HG03460 (cell line): ENCODE measurements at regions not wholly inside any gene's neighbourhood (a gene's known extent, or its start where the extent isn't known, plus 50 kb on each side); places are given as distances from the start of the nearest gene placed in this dataset.

Source experiments
- ATAC-seq: cut with Tn5 transposase; IDR thresholded peaks from one replicate; pipeline ENCODE4 v1.9.1; 2021; ENCODE audit not compliant: unreplicated experiment

DNA sequence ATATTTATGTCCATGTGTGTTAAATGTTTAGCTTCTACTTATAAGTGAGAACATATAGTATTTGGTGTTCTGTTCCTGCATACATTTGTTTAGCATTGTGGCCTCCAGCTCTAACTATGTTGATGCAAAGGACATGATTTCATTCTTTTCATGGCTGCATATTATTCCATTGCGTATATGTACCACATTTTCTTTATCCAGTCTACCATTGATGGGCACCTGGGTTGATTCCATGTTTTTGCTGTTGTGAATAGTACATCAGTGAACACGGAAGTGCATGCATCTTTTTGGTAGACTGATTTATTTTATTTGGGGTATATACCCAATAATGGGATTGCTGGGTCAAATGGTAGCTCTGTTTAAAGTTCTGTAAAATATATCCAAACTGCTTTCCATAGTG lies 359.0 kb downstream of the SLCO4C1 start:
- no peak for ATAC-seq

DNA sequence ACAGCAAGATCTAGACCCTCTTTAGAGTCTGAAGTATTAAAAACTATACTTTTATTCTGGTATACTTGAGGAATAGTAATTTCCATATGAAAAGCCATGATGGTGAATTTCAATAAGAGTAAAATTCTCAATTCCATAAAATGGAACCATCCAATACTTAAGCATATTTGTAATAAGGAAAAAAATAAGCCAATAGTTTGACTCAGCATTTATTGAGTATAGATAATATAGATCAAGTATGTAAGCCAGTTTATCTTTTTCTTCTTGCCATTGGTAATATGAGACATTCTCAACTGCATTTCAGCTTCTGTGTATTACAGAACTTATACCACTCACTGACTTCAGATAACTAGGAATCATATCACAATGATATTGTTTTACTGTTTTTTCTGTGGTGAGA lies 361.0 kb downstream of the SLCO4C1 start:
- ATAC-seq, result no peak

DNA sequence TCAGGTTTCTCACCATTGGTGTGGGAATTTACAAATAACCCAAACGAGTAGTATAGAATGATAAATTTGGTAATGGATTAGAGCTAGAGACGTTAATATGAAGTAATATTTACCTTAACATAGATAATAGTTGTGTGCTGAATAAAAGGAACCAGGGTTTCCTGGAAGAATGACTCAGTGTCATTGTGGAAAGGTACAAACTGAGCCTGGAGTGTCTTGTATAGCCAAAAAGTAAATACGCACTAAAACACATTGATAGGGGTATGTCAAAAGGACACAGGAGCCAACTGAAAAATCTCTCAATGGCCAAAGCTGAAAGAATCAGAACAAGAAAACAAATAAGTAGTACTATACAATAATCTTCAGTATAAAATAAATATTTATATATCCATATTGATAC lies 363.5 kb downstream of the SLCO4C1 start:
- ATAC-seq, result no peak

DNA sequence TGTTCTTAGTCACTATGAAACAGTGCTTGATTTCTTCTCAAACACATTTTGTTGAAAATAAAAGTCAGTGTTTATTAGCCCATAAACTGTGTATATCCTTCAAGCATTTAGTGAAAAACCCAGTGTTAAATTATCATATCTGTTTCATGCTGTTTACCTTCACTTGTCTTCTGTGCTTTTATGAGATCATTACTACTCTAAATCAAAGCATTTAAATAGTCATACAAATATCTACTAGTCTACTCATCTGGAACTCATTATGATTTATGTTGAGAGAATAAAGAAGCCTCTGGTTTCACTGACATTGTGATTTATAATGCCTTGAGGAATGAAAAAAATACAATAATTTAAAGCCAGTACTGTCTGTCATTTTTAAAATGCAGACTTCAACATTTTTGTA lies 366.5 kb downstream of the SLCO4C1 start:
- no peak for ATAC-seq

DNA sequence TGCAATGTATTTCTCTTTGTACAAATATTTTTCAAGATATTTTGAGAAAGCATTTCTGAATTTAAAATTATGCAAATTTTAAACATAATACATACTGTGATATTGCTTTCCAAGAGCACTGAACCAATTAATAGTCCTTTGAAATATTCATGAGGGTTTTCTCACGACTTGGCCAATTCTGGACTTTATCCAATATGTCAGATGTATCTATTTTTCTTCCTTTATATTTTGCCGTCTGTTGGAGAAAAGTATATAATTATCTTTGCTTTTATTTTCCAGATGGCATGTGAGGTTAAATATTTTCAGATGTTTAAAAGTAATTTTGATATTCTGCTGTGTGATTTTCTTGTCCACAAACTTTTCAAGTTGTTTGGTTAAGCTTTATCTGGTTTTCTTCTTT lies 378.9 kb downstream of the SLCO4C1 start:
- ATAC-seq, result no peak

DNA sequence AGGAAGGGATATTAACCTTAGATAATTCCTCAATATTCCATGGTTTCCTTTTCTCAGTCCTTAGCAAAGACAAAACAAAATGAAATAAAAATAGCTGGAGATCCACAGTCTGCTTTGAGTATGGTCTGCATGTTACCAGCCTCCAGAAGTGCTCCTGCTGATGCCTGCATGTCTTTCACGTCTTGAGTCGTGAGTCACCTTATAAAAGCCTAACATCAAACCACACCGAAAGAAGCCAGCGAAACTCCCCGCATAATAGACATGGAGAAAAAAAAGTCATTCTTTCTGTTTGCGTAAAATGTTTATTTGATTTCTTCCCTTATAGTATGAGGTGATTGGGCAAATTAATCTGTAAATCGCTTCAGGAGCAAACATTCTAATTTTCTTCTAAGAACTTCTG lies 380.5 kb downstream of the SLCO4C1 start:
- ATAC-seq, result no peak

DNA sequence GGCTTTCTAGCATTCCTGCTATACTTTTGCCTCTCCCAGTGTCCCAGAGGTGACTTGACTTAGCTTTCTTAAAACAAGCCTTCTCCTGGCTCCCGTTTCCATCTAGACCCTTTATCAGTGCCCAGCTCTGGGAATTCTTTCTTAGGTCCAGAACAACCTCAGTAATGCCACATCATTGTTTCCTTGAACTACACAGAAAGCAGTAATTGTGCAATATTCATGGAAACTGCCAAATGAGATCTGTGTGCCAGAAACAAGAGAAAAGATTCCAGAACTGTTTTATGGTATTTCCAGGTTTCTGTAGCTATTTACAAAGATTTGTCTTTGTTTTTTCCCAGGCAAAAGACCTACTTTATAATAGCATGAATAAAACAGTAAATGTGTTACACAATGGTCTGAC lies 391.3 kb downstream of the SLCO4C1 start:
- ATAC-seq, result no peak

DNA sequence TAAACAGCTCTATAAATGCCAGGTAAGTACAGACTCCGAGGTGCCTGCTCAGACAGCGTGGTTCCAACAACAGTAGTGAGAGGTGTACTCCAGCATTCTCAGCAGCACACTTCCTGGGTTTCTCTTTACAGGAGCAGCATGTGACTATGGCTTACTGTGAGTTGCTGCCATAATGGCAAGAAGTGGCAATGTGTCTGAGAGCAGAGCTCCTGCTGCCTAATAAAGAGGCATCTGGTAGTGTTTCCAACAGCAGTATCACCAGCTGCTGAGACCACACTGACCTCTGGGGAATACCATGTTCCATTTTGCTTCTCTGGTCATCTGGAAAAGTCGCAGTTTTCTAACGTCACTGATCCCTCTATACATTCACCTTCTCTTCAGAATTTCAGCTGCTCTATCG lies 398.2 kb downstream of the SLCO4C1 start:
- no peak for ATAC-seq

DNA sequence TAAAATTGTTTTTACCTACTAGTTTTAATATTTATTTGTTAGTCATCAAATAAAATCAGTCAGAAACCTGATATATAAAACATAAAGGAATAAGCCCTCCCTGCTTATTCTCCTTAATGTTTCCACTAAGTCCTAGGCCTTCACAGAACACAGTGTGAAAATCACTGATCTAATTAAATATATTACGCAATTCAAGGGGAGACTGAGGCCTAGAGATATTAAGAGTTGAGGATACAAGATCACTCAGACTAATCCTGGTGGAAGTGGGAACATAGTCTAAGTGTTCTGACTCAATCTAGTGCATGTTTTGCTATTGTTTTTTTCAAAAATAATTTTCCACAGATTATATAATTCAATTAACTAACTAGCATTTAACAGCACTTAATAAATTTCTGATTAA lies 401.1 kb downstream of the SLCO4C1 start:
- ATAC-seq, result no peak

DNA sequence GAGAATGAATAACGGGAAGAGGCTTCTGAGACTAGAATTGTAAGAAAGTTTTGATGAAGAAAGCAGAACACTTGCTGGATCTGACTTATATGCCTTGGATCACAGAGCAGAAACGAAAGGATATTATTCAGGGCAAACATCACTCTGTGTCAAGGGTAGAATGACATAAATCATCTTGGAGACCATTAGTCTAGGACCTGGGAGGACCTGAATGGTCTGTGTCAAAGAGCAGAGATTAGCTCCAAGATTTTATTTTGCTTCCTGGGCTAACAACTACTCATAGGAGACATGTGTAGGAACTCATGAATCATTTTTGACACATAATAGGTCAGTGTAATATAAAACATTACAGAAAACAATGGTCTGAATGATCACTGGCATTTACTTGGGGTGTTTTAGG lies 417.9 kb downstream of the SLCO4C1 start:
- no peak for ATAC-seq

DNA sequence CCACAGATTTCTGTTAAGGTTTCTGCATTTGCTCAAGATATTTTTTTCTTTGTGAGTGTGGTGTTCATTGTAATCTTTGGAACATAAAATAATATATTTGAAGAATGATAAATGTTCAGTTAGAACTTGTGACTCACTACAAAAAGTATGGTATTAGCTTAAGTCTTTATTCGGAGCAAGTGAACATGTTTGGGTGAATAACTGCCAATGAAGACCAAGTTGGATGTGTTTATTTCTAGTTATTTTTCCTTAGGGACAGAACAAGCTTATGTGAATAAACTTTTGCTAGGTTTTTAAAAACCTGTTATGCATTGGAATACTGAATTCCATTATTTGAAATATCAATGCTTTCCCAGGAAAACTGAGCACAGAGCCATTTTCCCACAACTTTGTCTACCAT lies 418.6 kb downstream of the SLCO4C1 start:
- no peak for ATAC-seq

DNA sequence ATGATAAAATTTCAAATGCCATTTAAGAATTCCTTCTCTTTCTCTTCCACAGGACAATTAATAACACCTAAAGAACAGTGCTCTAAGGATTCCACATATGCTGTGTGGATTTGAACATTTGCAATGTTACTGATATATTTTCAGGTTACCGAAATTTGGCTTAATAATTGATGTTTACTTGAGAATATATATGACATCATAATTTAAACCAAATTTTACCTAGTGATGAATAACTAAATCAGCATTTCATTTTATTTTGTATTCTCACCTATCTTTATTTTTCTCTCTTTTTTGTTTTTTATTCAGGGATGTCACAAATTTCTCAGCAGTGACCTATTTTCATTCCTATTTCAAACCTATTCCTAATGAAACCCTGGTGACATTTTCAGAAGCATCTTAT lies 429.6 kb downstream of the SLCO4C1 start:
- ATAC-seq, result no peak

DNA sequence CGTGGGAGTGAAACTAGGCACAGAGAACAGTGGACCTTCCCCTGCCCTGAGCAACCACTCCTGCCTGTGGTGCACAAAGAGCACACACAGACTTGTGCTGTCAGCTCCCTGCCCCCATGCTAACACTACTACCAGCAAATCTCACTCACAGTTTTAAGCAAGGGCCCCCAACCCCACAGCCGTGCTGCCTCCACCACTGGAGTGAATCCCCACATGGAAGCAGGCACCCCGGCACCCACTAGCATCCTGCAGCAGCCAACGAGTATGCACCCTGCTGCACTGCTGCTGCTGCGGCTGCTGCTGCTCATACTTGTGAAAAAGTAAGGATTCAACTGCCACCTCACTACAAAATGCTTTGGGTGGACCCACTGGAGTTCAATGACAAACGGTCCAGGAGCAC lies 435.5 kb downstream of the SLCO4C1 start:
- ATAC-seq, result no peak

DNA sequence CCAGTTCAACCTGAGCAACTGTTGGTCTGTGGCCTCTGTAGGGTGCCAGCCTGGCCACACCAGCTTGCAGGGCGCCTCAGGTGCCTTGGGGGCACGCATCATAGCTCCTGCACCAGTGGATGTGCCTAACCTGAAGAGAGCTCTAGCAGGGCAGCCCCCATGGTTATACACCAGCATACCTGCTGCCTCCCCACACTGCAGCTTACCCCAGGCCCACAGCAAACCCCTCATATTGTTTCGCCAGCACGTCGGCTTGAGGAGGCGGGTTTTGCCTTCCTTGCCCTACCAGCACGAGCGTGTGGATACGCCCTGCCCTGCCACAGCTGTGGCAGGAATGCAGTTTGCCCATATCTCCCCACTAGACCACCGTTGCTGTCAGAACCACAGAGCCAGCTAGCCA lies 435.9 kb downstream of the SLCO4C1 start:
- ATAC-seq, result no peak

DNA sequence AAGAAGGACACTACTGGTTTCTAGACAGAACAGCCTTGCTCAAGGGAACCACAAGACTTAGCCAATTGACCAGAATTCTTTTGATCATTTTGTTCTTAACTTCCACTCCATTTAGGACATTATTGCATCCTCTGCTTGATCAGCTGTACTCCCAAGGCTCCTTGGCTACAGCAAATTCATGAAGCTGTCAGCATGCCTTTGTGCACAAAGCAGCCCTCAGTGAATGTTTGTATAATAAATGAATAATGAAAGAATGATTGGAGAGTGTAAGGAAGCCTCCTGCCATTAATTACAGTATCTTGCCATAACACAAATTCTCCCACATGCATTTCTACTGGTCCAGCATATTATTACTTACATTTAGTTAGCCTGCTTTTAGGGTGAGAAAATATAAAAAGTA lies 449.6 kb downstream of the SLCO4C1 start:
- no peak for ATAC-seq

DNA sequence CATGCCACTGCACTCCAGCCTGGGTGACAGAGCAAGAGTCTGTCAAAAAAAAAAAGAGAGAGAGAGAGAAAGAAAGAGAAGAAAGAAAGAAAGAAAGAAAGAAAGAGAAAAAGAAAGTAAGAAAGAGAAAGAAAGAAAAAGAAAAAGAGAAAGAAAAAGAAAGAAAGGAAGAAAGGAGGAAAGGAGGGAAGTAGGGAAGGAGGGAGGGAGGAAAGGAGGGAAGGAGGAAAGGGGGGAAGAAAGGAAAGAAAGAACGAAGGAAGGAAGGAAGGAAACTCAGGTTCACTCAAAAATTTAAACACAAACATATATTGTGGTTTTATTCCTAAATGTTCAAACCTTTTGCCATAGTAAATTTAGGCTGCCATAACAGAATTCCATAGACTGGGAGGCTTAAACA lies 453.0 kb downstream of the SLCO4C1 start:
- no peak for ATAC-seq

DNA sequence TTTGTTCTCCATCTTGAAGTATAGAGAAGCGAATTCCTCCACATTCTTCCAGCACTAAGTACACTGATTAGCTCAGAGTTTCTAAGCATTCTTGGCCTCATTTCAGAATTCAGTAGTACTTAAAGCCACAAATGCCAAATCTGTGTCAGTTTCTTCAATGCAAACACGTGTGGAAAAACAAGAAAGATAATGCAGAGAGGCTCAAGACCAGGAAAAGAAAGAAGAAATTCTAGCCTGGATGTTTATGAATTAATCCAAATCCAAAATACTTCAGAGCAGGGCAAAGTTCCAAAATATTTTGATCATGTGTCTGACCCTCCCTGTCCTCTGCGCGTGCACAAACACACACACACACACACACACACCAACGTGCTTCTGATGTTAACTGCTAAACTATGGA lies 457.6 kb downstream of the SLCO4C1 start:
- ATAC-seq, result no peak

DNA sequence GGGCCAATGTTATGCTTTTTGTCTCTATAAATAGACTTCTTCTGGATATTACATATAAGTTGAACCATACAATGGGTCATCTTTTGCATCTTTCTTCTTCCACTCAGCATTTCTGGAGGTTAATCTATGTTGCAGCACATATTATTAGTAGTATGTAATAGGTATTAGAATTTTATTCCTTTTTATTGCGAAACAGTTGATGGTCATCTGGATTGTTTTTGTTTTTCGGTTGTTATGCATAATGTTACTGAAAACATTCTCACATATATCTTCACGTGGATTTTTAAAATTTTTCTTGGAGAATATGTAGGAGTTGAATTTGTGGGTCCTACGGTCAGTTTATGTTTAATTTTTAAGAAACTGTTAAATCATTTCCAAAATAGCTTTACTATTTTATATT lies 466.8 kb downstream of the SLCO4C1 start:
- no peak for ATAC-seq

DNA sequence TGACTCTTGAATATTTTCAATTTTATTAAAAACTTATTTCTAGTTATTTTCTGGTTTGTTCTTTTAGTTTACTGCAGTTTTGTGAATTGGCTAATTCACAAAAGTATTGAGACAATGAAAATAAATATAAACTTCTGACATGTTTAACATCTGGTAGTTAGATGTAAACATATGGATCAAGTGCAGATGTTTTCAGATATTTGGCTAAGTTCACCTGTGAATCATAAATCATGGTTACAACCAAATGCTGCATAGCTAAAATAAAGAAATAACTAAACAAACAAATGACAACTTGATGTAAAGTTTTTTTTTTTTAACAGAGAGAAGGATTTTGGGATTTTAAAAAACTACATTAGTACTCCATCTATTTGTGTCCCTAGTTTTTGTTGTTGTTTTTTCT lies 484.6 kb downstream of the SLCO4C1 start:
- no peak for ATAC-seq

DNA sequence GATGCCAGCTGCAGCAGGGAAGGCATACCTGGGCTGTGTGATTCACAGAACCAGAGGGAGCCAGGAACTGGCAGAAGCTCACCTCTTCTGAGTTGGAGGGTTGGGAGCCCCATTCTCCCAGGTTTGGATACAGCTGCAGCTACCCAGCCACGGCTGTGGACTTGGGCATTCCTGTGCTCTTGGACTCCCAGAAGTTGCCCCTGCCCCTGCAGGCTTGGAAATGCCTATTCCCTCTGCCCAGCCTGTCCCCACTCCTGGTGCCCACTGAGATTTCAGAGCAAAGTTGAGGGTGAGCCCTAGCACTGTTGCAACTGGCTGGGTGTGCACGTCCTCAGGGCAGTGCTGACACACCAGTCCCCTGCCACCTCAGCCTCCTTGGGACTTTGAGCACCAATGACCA lies 489.7 kb downstream of the SLCO4C1 start:
- ATAC-seq, result no peak

DNA sequence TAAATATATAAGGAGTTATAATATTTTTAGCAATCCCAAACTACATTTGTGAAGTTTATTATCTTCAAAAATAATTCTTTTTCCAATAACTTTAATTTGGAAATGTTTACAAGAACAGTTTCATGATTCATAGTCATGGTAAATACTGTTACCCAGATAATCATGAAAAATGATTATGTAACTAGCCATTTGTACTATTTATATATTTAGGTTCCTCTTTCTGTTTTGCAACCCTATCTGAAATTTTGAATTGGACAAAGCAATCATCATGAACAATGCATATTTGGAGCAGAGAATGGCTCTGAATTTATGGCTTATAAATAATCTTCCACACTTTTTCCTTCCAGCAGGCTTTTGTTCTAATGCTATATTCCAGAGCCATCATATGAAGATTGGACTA lies 499.7 kb downstream of the SLCO4C1 start:
- ATAC-seq, result no peak

DNA sequence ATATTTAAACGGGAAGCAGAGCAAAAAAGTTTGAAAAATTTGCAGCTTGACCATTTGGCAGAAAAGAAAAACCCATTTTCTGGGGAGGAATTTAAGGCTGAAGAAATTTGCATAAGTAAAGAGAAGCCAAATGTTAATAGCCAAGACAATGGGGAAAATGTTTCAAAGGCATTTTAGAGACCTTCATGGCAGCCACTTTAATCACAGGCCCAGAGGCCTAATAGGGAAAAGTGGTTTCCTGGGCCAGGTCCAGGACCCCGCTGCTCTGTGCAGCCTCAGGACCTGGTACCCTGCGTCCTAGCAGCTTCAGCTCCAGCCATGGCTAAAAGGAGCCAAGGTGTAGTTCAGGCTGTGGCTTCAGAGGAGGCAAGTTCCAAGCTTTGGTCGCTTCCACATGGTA lies 507.3 kb downstream of the SLCO4C1 start:
- ATAC-seq, result no peak

DNA sequence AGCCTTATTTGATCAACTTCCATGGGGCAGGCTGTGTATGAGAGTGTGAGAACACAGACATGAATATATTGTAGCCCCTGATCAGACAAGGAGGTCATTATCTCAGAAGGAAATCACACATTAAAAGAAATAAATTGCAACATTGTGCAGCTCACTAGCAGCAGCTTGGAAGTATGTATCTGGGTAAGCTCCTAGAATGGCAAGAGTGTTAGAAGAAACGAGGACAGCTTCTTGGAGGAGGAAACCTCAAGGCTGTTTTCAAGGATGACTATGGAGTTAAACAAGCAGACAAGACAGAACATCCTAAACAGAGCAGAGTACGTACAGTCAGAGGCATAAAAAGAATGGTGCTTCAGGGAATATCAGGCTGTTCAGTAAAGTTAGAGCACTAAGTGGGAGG lies 511.0 kb downstream of the SLCO4C1 start:
- ATAC-seq, result no peak
